ENCODE measurements at regions not wholly inside any gene's neighbourhood (a gene's known extent, or its start where the extent isn't known, plus 50 kb on each side); places are given as distances from the start of the nearest gene placed in this dataset.
"Not testable (repeated sequence)": the region's sequence is repeated elsewhere in the genome, so short reads cannot be mapped to it uniquely, and the experiment has no call there.

GRCh38 chr3:154898443-154898842 is 181.7 kb upstream of the MME start:
- DNase-seq, result no peak

- DNase-seq, result no peak
Measured at GRCh38 chr3:154893813-154894212, 186.3 kb upstream of the MME start.

DNA sequence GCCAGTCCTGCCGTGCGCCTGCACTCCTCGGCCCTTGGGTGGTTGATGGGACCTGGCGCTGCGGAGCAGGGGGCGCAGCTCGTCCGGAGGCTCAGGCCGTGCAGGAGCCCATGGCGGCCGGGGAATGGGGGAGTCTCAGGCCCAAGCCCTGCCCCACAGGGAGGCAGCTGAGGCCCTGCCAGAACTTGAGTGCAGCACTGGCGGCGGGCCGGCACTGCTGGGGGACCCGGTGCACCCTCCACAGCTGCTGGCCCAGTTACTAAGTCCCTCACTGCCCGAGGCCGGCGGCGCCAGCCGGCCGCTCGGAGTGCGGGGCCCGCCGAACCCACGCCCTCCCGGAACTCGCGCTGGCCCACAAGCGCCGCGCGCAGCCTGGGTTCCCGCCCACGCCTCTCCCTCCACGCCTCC is 190.9 kb upstream of the MME start:
- DNase-seq, result no peak

DNA sequence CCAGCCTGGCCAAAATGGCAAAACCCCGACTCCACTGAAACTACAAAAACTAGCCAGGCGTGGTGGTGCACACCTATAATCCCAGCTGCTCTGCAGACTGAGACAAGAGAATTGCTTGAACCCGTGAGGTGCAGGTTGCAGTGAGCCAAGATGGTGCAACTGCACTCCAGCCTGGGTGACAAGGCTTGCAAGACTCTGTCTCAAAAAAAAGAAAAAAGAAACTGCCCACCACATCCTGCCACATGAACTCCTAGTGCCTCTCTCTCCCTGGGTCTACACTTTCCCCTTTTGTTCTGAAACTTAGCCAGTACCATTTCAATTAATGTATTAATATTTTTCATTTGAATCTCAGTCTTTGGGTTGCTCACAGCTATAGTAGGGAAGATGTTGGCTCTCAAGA is 192.2 kb upstream of the MME start:
- DNase-seq, result no peak

DNA sequence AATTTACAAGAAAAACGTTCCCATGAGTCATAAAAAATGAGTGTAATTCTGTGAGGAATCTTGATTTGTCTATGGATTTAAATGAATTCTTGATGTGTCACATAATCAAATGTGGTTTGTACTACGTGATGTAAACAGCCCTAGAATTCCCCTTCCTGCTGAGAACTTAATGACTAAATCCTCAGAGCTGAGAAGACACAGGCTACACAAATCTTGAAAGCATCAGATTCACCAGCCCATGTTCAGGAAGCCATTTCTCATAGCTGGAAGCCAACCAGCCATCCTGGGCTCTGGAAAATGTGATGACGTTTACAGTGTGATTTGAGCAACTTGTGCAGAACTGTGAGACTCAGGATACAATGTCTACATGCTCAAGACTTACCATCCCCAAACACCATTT is 193.7 kb upstream of the MME start:
- no peak for DNase-seq

DNA sequence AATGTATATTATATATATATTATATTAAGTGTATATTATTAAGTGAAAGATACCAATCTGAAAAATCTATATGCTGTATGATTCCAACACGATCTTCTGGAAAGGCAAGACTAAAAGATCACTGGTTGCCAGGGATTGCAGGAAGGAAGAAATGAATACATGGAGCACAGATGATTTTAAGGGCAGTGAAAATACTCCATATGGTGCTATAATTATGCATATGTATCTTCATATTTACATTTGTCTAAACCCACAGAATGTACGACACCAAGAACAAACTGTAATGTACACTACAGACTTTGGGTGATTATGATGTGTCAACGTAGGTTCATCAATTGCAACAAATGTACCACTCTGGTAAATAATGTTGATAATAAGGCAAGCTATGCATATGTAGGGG is 194.7 kb upstream of the MME start:
- no peak for DNase-seq

- no peak for DNase-seq
Measured at GRCh38 chr3:154884952-154885351, 195.2 kb upstream of the MME start.

- no peak for DNase-seq
Measured at GRCh38 chr3:154875142-154875541, 205.0 kb upstream of the MME start.

GRCh38 chr3:154872696-154873095 is 207.4 kb upstream of the MME start:
- no peak for DNase-seq

- DNase-seq, result no peak
Measured at GRCh38 chr3:154872074-154872473, 208.0 kb upstream of the MME start.

GRCh38 chr3:154864947-154865346 is 215.2 kb upstream of the MME start:
- no peak for DNase-seq

GRCh38 chr3:154862265-154862664 is 217.9 kb upstream of the MME start:
- DNase-seq, result no peak

- DNase-seq, result not testable (repeated sequence)
Measured at GRCh38 chr3:154852998-154853397, 227.1 kb upstream of the MME start.

DNA sequence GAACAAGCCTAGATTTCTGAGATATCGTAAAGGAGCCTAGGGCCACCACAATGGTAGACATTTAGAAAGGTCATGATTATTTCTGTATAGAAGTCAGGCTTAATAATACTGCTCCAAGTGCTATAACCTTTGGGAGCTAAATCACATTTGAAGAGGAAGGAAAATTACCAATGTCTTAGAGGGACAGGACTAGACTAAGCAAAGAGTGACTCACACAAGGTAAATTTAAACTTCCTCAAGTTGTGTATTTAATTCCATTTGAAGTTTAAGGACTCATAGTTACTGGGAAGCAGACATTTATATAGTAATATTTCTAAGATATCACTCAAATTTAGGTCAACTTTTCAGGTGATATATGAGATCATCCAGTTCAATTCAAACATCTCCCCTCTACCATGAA is 227.6 kb upstream of the MME start:
- DNase-seq, result no peak

DNA sequence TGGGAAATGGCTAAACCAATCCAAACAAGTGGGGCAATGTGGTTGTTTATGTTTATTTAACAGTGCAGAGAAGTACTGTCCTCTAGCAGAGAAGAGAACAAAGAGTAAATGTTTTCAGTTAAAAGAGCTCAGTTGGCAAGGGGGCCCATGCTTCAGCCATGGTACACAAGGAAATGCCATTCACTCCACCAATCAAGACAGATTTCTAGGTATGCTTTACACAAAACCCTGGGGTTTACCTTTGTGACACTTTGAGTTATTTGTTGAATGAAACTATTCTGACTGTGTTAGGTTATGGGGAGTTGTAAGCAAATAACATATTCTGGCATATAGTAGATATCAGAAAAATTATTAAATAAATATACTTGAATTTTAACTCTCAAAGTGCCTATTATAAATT is 228.5 kb upstream of the MME start:
- DNase-seq, result no peak

GRCh38 chr3:154850921-154851320 is 229.2 kb upstream of the MME start:
- no peak for DNase-seq

GRCh38 chr3:154849408-154849807 is 230.7 kb upstream of the MME start:
- no peak for DNase-seq

DNA sequence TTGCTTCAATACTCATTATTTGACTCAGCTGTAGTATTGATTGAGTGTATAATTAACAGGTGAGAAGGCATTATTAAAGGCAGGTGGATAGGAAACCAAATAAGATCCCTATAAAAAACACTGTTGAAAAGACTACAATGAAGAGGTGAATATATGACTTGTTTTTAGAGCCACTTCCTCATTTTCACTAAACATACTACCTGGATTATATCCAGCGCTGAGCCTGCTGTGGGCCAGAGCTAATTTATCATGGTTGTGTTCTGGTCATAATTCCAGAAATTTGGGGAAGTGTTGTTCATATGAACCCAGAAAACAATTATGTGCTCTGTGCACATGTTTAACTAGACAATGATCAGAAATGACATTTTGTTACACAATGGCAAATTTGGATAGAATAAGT is 235.3 kb upstream of the MME start:
- DNase-seq, result no peak

- DNase-seq, result no peak
Measured at GRCh38 chr3:154843647-154844046, 236.5 kb upstream of the MME start.

GRCh38 chr3:154842536-154842935 is 237.6 kb upstream of the MME start:
- DNase-seq, result no peak

GRCh38 chr3:154835639-154836038 is 244.5 kb upstream of the MME start:
- no peak for DNase-seq

- not testable (repeated sequence) for DNase-seq
Measured at GRCh38 chr3:154834831-154835230, 245.3 kb upstream of the MME start.

DNA sequence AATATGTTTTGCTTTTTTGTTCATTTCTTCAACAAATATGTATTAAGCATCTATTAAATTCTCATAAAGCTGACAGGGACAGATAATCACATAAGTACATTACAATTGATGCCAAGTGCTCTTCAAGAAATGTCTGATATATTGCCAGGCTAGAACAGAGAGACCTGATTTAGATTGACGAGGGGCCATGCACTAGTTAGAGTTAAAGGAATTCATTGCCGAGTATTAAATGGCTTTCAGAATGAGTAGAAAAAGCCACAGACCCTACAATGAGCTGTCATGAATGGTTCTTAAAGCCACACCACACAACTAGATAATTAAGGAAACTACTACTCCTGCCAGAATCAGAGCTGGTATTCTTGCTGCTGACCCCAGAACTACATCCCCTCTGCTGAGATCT is 250.2 kb upstream of the MME start:
- DNase-seq, result no peak

- no peak for DNase-seq
Measured at GRCh38 chr3:154819491-154819890, 260.6 kb upstream of the MME start.

GRCh38 chr3:154818676-154819255 is 261.4 kb upstream of the MME start:
- DNase-seq, result no peak

DNA sequence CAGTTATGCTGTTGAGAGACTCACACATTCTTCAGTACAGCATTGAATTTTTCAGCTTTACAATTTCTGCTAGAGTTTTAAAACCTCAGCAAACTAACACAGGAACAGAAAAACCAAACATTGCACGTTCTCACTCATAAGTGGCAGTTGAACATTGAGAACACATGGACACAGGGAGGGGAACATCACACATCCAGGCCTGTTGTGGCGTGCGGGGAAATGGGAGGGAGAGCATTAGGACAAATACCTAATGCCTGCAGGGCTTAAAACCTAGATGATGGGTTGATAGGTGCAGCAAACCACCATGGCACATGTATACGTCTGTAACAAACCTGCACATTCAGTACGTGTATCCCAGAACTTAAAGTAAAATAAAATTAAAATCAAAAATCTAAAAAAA is 270.1 kb upstream of the MME start:
- not testable (repeated sequence) for DNase-seq

All from CD4-positive, alpha-beta T cell treated with Interleukin-17A for 1 hour (primary cell).